ENCODE measurements at regions not wholly inside any gene's neighbourhood (a gene's known extent, or its start where the extent isn't known, plus 50 kb on each side); places are given as distances from the start of the nearest gene placed in this dataset.

DNA sequence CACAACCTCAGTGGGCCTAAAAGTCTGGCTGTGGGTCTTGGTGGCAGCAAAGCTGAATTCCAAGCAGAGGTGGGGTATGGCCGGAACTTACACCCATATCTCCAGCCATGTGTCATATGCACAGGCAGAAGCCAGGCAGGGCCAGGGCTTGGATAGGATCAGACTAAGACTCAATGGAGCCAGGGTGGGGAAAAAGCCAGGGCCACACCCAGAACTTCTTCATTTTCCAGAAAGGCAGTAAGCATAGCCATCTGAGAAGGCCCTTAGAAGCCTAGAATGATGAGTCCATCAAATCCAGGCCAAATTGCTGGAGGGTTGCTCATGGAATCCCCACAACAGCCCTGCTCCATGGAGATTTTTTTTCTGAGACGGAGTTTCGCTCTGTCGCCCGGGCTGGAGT is 116.2 kb upstream of the SRSF6 start:
- TF ChIP-seq, protein P1, sequence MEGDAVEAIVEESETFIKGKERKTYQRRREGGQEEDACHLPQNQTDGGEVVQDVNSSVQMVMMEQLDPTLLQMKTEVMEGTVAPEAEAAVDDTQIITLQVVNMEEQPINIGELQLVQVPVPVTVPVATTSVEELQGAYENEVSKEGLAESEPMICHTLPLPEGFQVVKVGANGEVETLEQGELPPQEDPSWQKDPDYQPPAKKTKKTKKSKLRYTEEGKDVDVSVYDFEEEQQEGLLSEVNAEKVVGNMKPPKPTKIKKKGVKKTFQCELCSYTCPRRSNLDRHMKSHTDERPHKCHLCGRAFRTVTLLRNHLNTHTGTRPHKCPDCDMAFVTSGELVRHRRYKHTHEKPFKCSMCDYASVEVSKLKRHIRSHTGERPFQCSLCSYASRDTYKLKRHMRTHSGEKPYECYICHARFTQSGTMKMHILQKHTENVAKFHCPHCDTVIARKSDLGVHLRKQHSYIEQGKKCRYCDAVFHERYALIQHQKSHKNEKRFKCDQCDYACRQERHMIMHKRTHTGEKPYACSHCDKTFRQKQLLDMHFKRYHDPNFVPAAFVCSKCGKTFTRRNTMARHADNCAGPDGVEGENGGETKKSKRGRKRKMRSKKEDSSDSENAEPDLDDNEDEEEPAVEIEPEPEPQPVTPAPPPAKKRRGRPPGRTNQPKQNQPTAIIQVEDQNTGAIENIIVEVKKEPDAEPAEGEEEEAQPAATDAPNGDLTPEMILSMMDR (conservative IDR thresholded peaks at IDR 0.05; ENCODE audit: low read depth, low read length): no peak
- TF ChIP-seq EZH2 (IDR thresholded peaks at IDR 0.05; ENCODE audit: low read length, unreplicated experiment): no peak
- TF ChIP-seq EZH2phosphoT487 (IDR thresholded peaks at IDR 0.05; ENCODE audit: borderline replicate concordance, low read length): no peak
